ENCODE measurements at regions not wholly inside any gene's neighbourhood (a gene's known extent, or its start where the extent isn't known, plus 50 kb on each side); places are given as distances from the start of the nearest gene placed in this dataset.
"Not testable (repeated sequence)": the region's sequence is repeated elsewhere in the genome, so short reads cannot be mapped to it uniquely, and the experiment has no call there.

GRCh38 chr2:164024396-164024795, 288.6 kb upstream of the FIGN start:
- DNase-seq (ENCODE audit: low spot score) = no peak

- DNase-seq (ENCODE audit: low spot score) = no peak
Measured at GRCh38 chr2:164023896-164024295, 288.1 kb upstream of the FIGN start.

GRCh38 chr2:164015328-164016123, 279.7 kb upstream of the FIGN start:
- no peak for DNase-seq (ENCODE audit: low spot score)

DNA sequence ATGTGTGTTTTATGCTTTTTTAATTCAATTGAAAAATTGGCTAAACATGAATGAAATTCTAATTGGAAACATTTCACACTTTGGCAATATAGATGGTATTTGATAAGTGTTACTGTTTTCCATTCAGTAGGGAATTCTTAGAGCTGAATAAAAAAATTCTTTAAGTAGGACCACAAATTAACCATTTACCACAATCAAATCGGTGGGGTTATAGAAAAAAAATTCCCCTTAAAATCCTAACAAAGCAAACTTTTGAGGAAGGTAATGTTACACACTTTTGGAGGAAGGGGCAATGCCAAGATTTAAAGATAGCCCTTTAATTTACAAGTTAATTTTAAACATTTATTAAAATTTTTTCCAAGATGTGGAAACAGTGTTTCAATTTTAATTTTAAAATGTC, 279.0 kb upstream of the FIGN start:
- no peak for DNase-seq (ENCODE audit: low spot score)

DNA sequence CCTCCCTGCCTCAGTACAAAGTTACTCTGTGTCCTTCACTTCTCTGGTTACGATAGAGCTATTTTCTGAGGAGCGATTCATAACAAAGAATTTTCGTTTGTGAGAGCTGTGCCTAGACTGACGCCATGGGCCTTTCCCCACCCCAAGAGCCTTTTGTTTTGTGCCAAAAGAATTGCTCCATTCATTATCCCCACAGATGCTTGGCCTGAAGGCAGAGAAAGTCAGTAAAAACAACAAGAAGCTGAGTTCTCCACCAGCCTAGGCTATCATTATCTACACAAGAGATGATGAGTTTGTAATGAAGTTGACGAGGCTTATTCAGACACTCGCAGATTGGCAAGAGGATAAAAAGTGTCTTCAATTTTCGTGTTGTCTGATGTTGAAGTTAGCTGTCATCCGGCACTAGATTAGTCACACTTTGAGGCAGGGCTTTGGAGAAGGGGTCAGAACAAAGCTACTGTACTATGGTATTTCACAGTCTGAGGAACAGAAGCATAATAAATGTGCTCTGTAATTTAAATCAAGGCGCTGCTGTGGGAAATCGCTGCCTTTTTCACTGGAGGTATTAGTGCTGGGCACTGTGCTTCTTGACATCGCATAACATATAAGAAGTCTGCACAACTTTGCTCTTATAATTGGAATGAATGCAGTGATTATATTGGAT, 278.4 kb upstream of the FIGN start:
- DNase-seq (ENCODE audit: low spot score) = no peak

- DNase-seq (ENCODE audit: low spot score) = no peak
Measured at GRCh38 chr2:164012581-164012980, 276.8 kb upstream of the FIGN start.

DNA sequence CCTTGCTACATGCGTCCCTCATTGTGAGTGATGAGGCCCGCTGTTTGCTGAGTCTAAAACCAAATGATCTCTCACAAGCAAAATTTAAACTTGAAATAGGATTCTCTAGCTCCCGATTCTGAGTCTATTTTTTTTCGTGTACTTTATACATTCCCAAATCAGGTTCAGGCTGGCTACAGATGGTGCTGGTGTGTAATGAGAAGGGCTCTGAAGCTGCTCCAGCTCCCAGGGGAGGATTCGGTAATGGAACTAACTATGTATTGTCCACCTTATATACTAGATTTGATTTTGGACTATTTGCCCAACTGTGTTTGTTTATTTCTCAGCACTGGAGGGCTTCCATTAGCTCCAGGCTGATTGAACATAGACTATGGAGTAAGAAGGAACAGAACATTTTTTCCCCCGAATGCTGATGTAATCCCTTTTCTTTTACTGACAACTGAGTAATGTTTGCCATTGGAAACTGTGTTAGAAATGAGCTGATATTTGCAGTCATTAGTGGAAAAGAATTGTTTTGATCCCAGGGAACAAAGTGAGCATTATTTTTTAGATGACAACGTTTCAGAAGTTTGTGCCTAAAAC, 274.0 kb upstream of the FIGN start:
- no peak for DNase-seq (ENCODE audit: low spot score)

DNA sequence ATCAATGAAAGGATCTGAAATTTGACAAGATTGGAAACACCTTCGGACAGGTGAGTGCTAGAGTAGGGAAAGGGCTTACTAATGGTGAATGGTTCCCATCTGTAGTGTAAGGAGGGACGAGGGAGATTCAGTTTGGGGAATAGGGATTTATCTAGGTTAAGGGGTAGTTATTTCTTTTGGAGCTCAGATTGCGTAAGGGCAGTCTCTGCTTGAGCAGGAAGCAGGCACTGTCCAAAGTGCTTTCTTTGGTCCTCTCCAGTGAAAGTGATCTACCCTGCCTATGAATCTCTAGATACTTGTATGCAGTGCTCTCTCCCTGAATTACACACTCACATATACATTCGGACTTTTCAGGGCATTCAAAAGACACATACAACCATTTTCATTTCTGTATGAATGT, 272.9 kb upstream of the FIGN start:
- no peak for DNase-seq (ENCODE audit: low spot score)

GRCh38 chr2:164006704-164007103, 270.9 kb upstream of the FIGN start:
- no peak for DNase-seq (ENCODE audit: low spot score)

- peak; percentile 14 for DNase-seq (ENCODE audit: low spot score)
Measured at GRCh38 chr2:164000176-164000575, 264.4 kb upstream of the FIGN start.

DNA sequence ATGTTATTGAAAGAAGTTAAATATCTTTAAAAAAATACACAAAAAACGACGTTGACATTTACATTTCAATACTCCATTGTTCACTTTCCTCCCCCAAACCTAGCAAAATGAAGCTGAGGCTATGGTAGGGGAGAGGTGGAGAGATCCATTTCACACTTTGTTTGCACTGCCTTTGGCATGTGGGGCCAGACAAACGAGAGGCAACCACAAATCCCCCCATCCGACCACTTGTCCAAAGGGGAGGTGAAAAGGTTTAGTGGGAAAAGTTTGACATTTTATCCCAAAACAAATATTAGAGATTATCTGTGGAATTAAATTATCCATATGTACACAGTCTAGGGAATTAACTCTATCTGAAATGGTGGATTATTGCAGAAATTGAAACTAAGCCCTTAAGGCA, 261.7 kb upstream of the FIGN start:
- DNase-seq (ENCODE audit: low spot score) = no peak

- no peak for DNase-seq (ENCODE audit: low spot score)
Measured at GRCh38 chr2:163990541-163990940, 254.7 kb upstream of the FIGN start.

DNA sequence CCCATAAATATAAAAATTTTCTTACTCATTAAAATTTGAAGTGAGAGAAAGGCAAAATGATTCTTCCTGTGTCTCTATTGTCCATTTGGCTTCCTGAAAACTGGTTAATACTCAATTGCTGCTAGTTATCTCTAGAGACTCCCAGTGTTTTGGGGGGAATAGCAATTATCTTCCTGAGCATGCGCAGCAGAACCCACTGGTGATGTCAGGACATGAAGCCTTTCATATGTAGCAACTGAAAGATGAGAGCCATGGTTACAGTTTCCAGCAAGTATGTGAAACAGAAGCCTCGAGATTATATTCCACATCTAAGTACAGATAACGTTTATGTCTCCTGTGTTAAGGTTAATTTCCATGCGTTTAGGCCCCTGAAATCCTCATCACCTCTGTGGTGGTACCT, 254.3 kb upstream of the FIGN start:
- DNase-seq (ENCODE audit: low spot score) = no peak

DNA sequence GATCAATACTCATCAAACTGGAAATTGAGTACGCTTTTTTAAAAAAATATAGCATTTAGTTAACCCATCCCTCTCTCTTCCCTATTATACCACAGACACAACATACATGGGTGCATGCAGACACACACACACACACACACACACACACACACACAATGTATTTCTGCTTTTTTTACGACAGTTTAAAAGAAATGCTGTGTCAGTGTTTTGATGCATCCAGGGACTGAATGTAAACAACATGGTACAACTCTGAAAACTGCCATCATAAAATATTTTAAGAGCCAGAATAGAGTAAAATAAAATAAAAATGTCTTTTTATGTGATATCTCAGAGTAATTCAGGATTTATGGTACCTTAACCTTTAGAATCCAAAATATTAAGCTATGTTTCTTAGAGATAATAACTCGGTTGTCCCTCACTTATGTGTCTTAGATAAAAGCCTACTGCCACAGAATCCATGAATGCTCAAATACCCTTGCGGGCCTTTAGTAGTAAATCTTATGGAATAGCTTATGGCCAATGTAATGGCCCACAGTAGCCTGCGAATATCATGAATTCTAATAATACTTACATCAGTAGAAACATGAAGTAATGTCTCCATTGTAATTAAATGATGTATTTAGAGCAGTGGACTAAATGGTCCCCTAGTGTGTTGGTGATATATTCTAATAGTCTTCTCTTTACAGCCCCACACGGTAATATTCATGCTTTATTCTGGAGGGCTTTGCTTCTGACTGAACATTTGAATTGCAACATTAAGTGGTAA, 251.6 kb upstream of the FIGN start:
- no peak for DNase-seq (ENCODE audit: low spot score)

GRCh38 chr2:163984986-163985385, 249.2 kb upstream of the FIGN start:
- no peak for DNase-seq (ENCODE audit: low spot score)

GRCh38 chr2:163983911-163984310, 248.1 kb upstream of the FIGN start:
- no peak for DNase-seq (ENCODE audit: low spot score)

DNA sequence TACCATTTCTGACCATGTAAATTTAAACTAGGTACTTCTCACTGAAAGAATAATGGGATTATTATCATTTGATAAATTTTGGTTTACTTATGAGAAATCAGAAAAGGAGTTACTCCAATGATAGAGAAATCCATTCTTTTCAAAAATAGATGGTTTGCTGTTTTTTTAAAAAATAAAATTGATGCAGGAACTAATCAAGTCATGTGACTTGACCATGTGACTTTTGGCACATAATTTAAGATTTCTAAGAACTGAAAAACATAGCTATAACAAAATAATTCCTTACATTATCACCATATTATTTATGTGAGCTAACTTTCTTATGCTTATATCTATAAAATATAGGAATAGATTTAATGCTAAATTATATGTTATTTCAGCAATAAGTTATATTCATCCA, 247.1 kb upstream of the FIGN start:
- DNase-seq (ENCODE audit: low spot score) = no peak

DNA sequence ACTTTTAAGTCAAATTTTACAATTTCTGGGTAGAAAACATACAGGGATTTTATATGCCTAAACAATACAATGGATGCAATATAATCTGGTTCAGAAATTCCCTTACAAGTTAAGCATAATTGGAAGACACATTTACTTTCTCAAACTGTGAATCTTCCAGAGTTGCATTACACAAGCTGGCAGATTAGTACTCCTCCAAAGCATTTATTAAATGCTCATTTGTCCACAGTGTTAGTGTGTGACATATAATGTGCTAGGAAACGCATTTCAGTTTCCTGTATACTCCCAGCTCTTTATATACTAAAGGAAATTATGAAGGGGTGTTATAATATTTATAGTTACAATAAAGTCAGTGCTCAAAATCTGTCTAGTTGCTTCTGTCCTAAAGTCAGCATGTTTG, 239.0 kb upstream of the FIGN start:
- no peak for DNase-seq (ENCODE audit: low spot score)

GRCh38 chr2:163970058-163970813, 234.4 kb upstream of the FIGN start:
- DNase-seq (ENCODE audit: low spot score) = no peak

GRCh38 chr2:163964278-163964677, 228.5 kb upstream of the FIGN start:
- DNase-seq (ENCODE audit: low spot score) = not testable (repeated sequence)

DNA sequence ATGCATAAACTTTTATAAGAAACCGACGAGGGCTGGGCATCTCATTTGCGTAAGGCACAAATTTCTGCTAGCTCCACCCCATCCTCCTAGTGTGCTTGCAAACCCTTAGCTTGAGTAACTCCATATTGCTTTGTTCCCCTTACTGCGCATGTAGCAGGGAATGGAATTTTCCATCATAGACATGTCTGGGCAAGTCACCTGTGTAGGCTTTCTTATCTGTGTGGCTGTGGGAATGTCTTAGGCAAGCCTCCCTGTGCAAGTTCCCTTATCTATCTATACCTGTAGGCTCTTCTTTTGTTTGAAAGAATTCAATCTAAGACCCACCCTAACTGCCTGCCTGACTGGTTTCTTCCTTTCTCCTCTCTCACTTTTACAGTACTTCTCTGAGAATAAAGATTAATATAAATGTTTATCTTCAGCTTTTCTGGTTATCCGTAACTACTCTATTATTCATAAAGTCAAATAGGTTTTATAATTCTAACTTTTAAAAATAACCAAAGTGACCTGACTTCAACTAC, 217.6 kb upstream of the FIGN start:
- no peak for DNase-seq (ENCODE audit: low spot score)

- DNase-seq (ENCODE audit: low spot score) = no peak
Measured at GRCh38 chr2:163951312-163951711, 215.5 kb upstream of the FIGN start.
